ENCODE measurements at regions not wholly inside any gene's neighbourhood (a gene's known extent, or its start where the extent isn't known, plus 50 kb on each side); places are given as distances from the start of the nearest gene placed in this dataset.
"Not testable (repeated sequence)": the region's sequence is repeated elsewhere in the genome, so short reads cannot be mapped to it uniquely, and the experiment has no call there.

DNA sequence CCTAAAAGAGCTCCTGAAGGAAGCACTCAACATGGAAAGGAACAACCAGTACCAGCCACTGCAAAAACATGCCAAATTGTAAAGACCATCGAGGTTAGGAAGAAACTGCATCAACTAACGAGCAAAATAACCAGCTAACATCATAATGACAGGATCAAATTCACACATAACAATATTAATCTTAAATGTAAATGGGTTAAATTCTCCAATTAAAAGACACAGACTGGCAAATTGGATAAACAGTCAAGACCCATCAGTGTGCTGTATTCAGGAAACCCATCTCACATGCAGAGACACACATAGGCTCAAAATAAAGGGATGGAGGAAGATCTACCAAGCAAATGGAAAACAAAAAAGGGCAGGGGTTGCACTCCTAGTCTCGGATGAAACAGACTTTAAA, 191.6 kb upstream of the MGAT5 start:
- TF ChIP-seq, protein P1, sequence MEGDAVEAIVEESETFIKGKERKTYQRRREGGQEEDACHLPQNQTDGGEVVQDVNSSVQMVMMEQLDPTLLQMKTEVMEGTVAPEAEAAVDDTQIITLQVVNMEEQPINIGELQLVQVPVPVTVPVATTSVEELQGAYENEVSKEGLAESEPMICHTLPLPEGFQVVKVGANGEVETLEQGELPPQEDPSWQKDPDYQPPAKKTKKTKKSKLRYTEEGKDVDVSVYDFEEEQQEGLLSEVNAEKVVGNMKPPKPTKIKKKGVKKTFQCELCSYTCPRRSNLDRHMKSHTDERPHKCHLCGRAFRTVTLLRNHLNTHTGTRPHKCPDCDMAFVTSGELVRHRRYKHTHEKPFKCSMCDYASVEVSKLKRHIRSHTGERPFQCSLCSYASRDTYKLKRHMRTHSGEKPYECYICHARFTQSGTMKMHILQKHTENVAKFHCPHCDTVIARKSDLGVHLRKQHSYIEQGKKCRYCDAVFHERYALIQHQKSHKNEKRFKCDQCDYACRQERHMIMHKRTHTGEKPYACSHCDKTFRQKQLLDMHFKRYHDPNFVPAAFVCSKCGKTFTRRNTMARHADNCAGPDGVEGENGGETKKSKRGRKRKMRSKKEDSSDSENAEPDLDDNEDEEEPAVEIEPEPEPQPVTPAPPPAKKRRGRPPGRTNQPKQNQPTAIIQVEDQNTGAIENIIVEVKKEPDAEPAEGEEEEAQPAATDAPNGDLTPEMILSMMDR (IDR thresholded peaks at IDR 0.05; ENCODE audit: low read depth, low read length): not testable (repeated sequence)
- TF ChIP-seq, protein P2, sequence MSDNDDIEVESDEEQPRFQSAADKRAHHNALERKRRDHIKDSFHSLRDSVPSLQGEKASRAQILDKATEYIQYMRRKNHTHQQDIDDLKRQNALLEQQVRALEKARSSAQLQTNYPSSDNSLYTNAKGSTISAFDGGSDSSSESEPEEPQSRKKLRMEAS (IDR thresholded peaks at IDR 0.05; ENCODE audit: low read depth, low read length): not testable (repeated sequence)
- not testable (repeated sequence) for TF ChIP-seq POLR2A (IDR thresholded peaks at IDR 0.05; ENCODE audit: extremely low read depth, insufficient read length); MYC (IDR thresholded peaks at IDR 0.05; ENCODE audit: low read depth, low read length)

Data from NB4 (cell line).